HG03025 (cell line): ENCODE measurements at regions not wholly inside any gene's neighbourhood (a gene's known extent, or its start where the extent isn't known, plus 50 kb on each side); places are given as distances from the start of the nearest gene placed in this dataset.

ENCODE experiments used
- ATAC-seq: cut with Tn5 transposase; IDR thresholded peaks from one replicate; pipeline ENCODE4 v1.9.1; 2021; ENCODE audit warnings: mild to moderate bottlenecking, moderate library complexity; ENCODE audit not compliant: unreplicated experiment, low FRiP score

- no peak for ATAC-seq
These were observed 58.8 kb upstream of the PRDX6 start for GRCh38 chr1:173418107-173418985.

DNA sequence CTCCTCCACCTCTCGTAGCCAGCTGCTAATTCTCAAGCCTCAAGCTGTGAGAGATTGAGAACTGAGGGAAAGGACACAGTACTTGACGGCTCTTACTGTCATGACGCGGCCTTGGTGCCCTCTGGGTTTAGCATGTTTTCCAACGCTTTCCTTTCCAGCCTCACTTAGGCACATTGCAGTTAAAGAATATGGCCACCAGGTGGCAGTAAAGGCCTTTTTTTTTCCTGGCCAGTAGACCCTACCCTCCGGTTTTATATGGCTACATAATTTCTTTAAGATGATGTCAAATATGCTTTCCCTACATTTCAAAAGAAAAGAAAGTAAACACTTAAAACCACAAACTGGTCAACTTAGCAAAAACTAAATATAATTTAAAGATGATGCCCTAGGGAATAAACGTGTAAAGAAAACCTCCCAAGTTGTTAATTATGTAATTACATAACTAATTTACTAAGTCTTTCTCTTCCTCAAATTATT, 56.8 kb upstream of the PRDX6 start:
- ATAC-seq, result no peak

DNA sequence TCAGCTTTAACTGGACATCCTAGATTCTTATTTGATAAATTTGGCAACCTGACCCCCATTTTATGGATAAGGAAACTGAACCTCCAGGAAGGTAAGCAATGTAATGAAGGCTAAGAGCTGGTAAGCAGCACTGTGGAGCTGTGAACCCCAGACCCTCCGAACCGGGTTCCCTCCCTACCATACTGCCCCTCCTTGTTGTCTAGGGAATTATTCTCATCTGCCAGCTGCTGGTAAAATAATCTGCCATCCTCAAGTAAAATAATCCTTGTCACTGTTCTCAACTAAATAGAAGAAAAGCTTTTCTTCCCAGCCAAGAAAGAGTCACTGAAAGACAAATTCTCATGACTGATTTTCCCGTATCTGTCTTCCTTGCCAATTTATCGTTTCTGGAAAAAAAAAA, 55.8 kb upstream of the PRDX6 start:
- ATAC-seq, result no peak

- ATAC-seq, result no peak
These were observed 55.3 kb upstream of the PRDX6 start for GRCh38 chr1:173421789-173422188.

DNA sequence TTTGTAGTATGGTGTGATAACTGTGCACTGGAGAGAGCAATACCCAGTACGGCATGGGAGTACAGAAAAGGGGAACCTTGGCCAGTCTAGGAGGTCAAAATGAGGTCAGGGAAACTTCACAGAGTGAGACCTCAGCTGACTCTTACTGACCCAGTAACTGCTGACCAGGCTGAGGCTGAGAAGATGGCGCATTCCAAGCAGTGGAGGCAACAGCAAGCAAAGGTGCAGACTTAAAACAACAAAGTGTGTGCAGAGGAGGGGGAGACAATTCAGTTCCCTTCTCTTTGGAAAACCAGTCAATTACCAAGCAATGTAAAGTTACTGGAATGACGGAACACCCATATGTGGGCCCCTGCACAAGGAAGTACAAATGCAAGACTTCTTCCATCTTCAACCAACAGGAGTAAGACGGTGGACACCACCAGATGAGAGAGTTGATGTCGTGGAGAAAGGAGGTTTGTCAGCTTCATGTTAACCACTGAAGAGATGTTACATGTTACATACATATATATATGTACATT, 54.6 kb upstream of the PRDX6 start:
- no peak for ATAC-seq

DNA sequence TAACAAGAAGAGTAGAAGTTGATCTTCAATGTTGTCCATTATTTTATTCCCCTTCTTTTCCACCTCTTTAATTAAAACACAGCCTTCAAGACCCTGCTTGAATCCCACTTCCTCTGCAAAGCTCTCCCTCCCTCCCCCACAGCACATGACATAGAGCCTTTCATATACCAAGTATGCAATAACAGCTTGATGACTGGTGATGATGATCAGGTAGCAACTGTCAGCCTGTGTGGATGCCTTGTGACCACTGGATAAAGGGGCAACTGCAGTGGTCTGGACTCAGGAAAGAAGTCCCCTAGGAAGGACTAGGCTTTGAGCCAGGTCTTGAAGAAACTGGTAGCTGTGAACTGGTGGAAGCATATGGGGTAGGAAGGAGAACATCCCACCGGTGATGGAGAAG, 53.8 kb upstream of the PRDX6 start:
- ATAC-seq, result no peak

- ATAC-seq, result no peak
These were observed 53.0 kb upstream of the PRDX6 start for GRCh38 chr1:173424143-173424542.

DNA sequence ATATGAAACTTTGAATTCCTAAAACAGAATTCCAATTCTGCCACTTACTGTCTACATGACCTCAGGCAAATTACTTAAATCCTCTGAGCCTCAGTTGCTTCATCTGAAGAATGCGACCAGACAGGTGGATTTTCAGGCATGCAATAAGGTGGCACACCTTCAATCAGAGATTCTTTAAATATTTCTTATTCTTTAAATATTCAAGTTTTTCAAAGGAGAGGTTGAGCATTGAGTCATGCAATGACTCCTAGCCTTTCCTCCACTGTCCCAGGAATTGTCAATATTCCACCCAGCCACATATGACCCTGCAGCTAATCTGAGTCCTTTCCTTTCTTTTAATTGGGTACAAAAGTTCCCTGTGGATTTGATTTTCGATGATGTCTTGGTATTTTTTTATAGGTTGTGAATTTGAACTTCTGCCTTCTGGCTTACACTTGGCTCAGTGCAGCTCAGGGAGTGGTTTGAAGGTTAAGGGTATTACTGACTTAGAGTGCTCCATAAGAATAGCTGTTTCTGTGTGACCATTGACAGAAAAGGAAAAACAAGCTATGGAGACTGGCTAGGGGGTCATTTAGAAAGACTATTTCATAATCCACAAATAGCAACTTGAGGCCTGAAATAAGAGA, 52.2 kb upstream of the PRDX6 start:
- ATAC-seq, result no peak

DNA sequence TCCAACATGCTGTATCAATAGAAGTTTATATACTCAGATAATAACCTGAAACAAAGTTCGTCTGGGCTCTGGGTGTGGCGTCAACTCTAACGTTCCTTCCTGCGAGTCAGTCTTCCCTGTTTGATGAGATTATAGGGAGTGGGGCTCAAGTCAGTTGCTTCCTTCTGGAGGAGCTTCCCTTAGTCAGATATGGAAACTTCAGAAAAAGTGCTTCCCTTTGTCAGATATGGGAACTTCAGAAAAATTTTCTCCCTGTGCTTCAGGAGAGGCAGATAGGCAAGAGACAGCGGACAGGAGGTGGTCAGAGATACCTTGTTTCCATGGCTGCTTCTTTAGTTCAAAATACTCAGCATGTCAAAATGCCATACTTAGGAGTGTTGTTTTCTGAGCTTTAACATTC, 51.1 kb upstream of the PRDX6 start:
- no peak for ATAC-seq

- ATAC-seq, result no peak
These were observed 49.7 kb upstream of the PRDX6 start for GRCh38 chr1:173427146-173428054.
